Thyroid gland (tissue), 4 donors: ENCODE measurements at regions not wholly inside any gene's neighbourhood (a gene's known extent, or its start where the extent isn't known, plus 50 kb on each side); places are given as distances from the start of the nearest gene placed in this dataset.

Experiments used
- CTCF ChIP-seq, 6 experiments: fragments of 200-600 bp in 3 of 6; fragments of 450-650 bp in 3 of 6; sonication (generic) in 3 of 6; IDR thresholded peaks; one replicate each; pipeline ENCODE4 v1.5.1; 2016 to 2019; ENCODE audit warnings: antibody characterized with exemption in 6 of 6, mild to moderate bottlenecking in 2 of 6, inconsistent platforms in 1 of 6, moderate library complexity in 1 of 6
- POLR2A ChIP-seq, 2 donors: fragments of 450-650 bp; IDR thresholded peaks; one replicate each; pipeline ENCODE4 v1.6.1; 2017; ENCODE audit warnings: antibody characterized with exemption in 2 of 2, mild to moderate bottlenecking in 2 of 2, moderate library complexity in 1 of 2

- TF ChIP-seq CTCF (IDR thresholded peaks at IDR 0.05) (no peak), POLR2A (IDR thresholded peaks at IDR 0.05) (no peak)
Observed at GRCh38 chr5:29170599-29170998, 2022.9 kb upstream of the CDH6 start.
